SK-N-MC (cell line): ENCODE measurements at regions not wholly inside any gene's neighbourhood (a gene's known extent, or its start where the extent isn't known, plus 50 kb on each side); places are given as distances from the start of the nearest gene placed in this dataset.

Experiments used
- DNase-seq: peaks from one replicate; pipeline ENCODE4 v3.0.0-alpha.2; 2011; ENCODE audit warnings: low read depth, low spot score
- H3K27ac ChIP-seq: fragments of 200-600 bp; sonication (generic); 2 replicates; pipeline ENCODE4 v1.5.1; 2016; ENCODE audit warnings: mixed run types
- H3K36me3 ChIP-seq: fragments of 200-600 bp; sonication (generic); 2 replicates; pipeline ENCODE4 v1.6.1; 2017; ENCODE audit warnings: antibody characterized with exemption, low read length, mixed read lengths; ENCODE audit not compliant: insufficient read depth
- H3K4me3 ChIP-seq: fragments of 200-600 bp; sonication (generic); 2 replicates; pipeline ENCODE4 v1.5.1; 2016
- H3K9ac ChIP-seq: fragments of 200-600 bp; sonication (generic); 2 replicates; pipeline ENCODE4 v1.8.0; 2017; ENCODE audit warnings: mixed run types, mixed read lengths; ENCODE audit not compliant: insufficient read length
- H3K9me3 ChIP-seq: fragments of 200-600 bp; sonication (generic); 2 replicates; pipeline ENCODE4 v1.6.1; 2017; ENCODE audit warnings: low read depth, mild to moderate bottlenecking, antibody characterized with exemption, low read length, moderate library complexity, mixed read lengths
- EZH2 ChIP-seq: fragments of 200-600 bp; sonication (generic); IDR thresholded peaks from one replicate; pipeline ENCODE4 v1.6.1; 2017; ENCODE audit warnings: antibody characterized with exemption
- FOXP2 ChIP-seq: optimal IDR thresholded peaks from 2 replicates; pipeline ENCODE3; 2011; ENCODE audit warnings: mild to moderate bottlenecking, moderate library complexity; ENCODE audit not compliant: insufficient read depth; ENCODE audit errors: extremely low read length, control extremely low read depth
- POLR2AphosphoS5 ChIP-seq: IDR thresholded peaks from 2 replicates; pipeline ENCODE4 v1.6.1; 2012; ENCODE audit warnings: mild to moderate bottlenecking, low read depth, low read length, borderline replicate concordance

GRCh38 chr11:80990885-80991284, 1550.1 kb upstream of the TENM4 start:
- TF ChIP-seq POLR2AphosphoS5 (no peak), FOXP2 (no peak)
- H3K36me3 ChIP-seq, result no peaks in the 10 kb centered on the region
- no peak overlapping the region for H3K9ac ChIP-seq
- no peaks in the 10 kb centered on the region for H3K9me3 ChIP-seq
- DNase-seq, result no peak
- H3K27ac ChIP-seq, result no peak overlapping the region
- no peak overlapping the region for H3K4me3 ChIP-seq

GRCh38 chr11:80987171-80987570, 1546.3 kb upstream of the TENM4 start:
- DNase-seq, result no peak
- Histone ChIP-seq H3K4me3 (no peak overlapping the region), H3K9me3 (no peaks in the 10 kb centered on the region), H3K36me3 (no peaks in the 10 kb centered on the region), H3K27ac (no peak overlapping the region), H3K9ac (no peak overlapping the region)
- TF ChIP-seq FOXP2 (no peak), POLR2AphosphoS5 (no peak), EZH2 (no peak)

- no peaks in the 10 kb centered on the region for H3K36me3 ChIP-seq
- no peak overlapping the region for H3K4me3 ChIP-seq
- TF ChIP-seq EZH2 (no peak), POLR2AphosphoS5 (no peak), FOXP2 (no peak)
- no peaks in the 10 kb centered on the region for H3K9me3 ChIP-seq
- H3K9ac ChIP-seq, result no peak overlapping the region
- no peak overlapping the region for H3K27ac ChIP-seq
- DNase-seq, result no peak
Observed at GRCh38 chr11:80986421-80987074, 1545.7 kb upstream of the TENM4 start.

- H3K9ac ChIP-seq, result no peak overlapping the region
- H3K4me3 ChIP-seq, result no peak overlapping the region
- TF ChIP-seq EZH2 (no peak), FOXP2 (no peak), POLR2AphosphoS5 (no peak)
- no peak overlapping the region for H3K27ac ChIP-seq
- no peak for DNase-seq
- no peaks in the 10 kb centered on the region for H3K36me3 ChIP-seq
- H3K9me3 ChIP-seq, result no peaks in the 10 kb centered on the region
Observed at GRCh38 chr11:80980227-80980626, 1539.4 kb upstream of the TENM4 start.

- DNase-seq, result no peak
- Histone ChIP-seq H3K9ac (no peak overlapping the region), H3K36me3 (no peaks in the 10 kb centered on the region)
Observed at GRCh38 chr11:80973786-80974185, 1533.0 kb upstream of the TENM4 start.

GRCh38 chr11:80970037-80970436, 1529.2 kb upstream of the TENM4 start:
- DNase-seq, result no peak
- Histone ChIP-seq H3K27ac (no peak overlapping the region), H3K4me3 (no peak overlapping the region), H3K9me3 (no peaks in the 10 kb centered on the region), H3K9ac (no peak overlapping the region), H3K36me3 (no peaks in the 10 kb centered on the region)
- no peak for TF ChIP-seq EZH2
- no peak for TF ChIP-seq FOXP2
- no peak for TF ChIP-seq POLR2AphosphoS5

More at GRCh38 chr11:80973786-80974185, 1533.0 kb upstream of the TENM4 start:
- TF ChIP-seq FOXP2 (no peak), POLR2AphosphoS5 (no peak), EZH2 (no peak)
- no peak overlapping the region for H3K4me3 ChIP-seq
- H3K27ac ChIP-seq, result no peak overlapping the region
- no peaks in the 10 kb centered on the region for H3K9me3 ChIP-seq

- Histone ChIP-seq H3K9ac (no peak overlapping the region), H3K27ac (no peak overlapping the region), H3K9me3 (no peaks in the 10 kb centered on the region), H3K4me3 (no peak overlapping the region), H3K36me3 (no peaks in the 10 kb centered on the region)
- TF ChIP-seq EZH2 (no peak), FOXP2 (no peak), POLR2AphosphoS5 (no peak)
- no peak for DNase-seq
Observed at GRCh38 chr11:80967649-80968048, 1526.8 kb upstream of the TENM4 start.

GRCh38 chr11:80960381-80961029, 1519.7 kb upstream of the TENM4 start:
- no peak for DNase-seq
- Histone ChIP-seq H3K9me3 (no peaks in the 10 kb centered on the region), H3K9ac (no peak overlapping the region), H3K4me3 (no peak overlapping the region), H3K27ac (no peak overlapping the region), H3K36me3 (no peaks in the 10 kb centered on the region)
- TF ChIP-seq FOXP2 (no peak), POLR2AphosphoS5 (no peak), EZH2 (no peak)

- Histone ChIP-seq H3K4me3 (no peak overlapping the region), H3K9me3 (no peaks in the 10 kb centered on the region), H3K9ac (no peak overlapping the region), H3K36me3 (no peaks in the 10 kb centered on the region), H3K27ac (no peak overlapping the region)
- TF ChIP-seq POLR2AphosphoS5, result no peak
- no peak for TF ChIP-seq EZH2
- no peak for TF ChIP-seq FOXP2
- DNase-seq, result no peak
Observed at GRCh38 chr11:80959751-80960150, 1518.9 kb upstream of the TENM4 start.
